Lower lobe of right lung (tissue), 2 donors: ENCODE measurements at regions not wholly inside any gene's neighbourhood (a gene's known extent, or its start where the extent isn't known, plus 50 kb on each side); places are given as distances from the start of the nearest gene placed in this dataset.

Source experiments
- ATAC-seq, 2 donors: fragments of 200-7000 bp; cut with Tn5 transposase; one replicate each; pipeline ENCODE4 v1.9.1; 2020 to 2022; ENCODE audit warnings: mild to moderate bottlenecking in 2 of 2, moderate library complexity in 2 of 2
- DNase-seq: peaks from one replicate; pipeline ENCODE4 v3.0.0-alpha.2; 2020
- H3K27ac ChIP-seq: fragments of 200-600 bp; one replicate; pipeline ENCODE4 v1.8.0; 2022
- H3K27me3 ChIP-seq: fragments of 200-600 bp; one replicate; pipeline ENCODE4 v1.8.0; 2022; ENCODE audit warnings: low read depth
- H3K36me3 ChIP-seq: fragments of 200-600 bp; one replicate; pipeline ENCODE4 v1.8.0; 2022; ENCODE audit warnings: mild to moderate bottlenecking
- H3K4me1 ChIP-seq: fragments of 200-600 bp; one replicate; pipeline ENCODE4 v1.8.0; 2022
- H3K4me3 ChIP-seq: fragments of 200-600 bp; one replicate; pipeline ENCODE4 v1.8.0; 2022; ENCODE audit warnings: mild to moderate bottlenecking
- H3K9me3 ChIP-seq: fragments of 200-600 bp; one replicate; pipeline ENCODE4 v1.8.0; 2022
- CTCF ChIP-seq: fragments of 200-600 bp; IDR thresholded peaks from one replicate; pipeline ENCODE4 v1.8.0; 2022; ENCODE audit warnings: antibody characterized with exemption, mild to moderate bottlenecking
- intact Hi-C: fragments of 100-400 bp; cut with DNase I; formaldehyde crosslinking; loops from one replicate; pipeline ENCODE4 v1.11.0; 2022
- donor health status: DM: no; HTN: yes; CAD: no; lungs with severe emphysema.

DNA sequence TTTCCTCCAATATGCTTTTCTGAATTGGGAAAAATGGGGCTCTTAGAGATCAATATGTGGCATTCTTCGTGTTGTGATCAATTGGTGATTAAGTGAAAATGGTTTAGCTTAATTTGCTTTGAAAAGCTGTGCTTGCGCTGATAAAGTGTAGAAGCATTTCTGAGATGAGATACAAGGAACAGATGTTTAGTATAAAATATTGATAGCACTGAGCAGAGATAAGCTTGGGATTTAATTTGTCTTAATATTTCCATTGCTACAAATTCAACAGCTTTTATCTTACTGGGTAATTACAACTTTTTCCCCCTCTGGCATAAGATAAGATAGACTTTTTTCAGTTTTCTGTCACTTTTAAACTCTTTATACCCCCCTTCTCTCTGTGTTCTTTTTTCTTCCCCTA, 2204.9 kb upstream of the WWC1 start:
- Histone ChIP-seq H3K4me3 (no peak overlapping the region), H3K27ac (no peak overlapping the region), H3K36me3 (no peaks in the 10 kb centered on the region), H3K9me3 (no peaks in the 10 kb centered on the region), H3K27me3 (no peaks in the 10 kb centered on the region), H3K4me1 (no peaks in the 10 kb centered on the region)
- DNase-seq: no peak
- no peak for TF ChIP-seq CTCF
- intact Hi-C loops: no loop called here
- ATAC-seq: no peak

DNA sequence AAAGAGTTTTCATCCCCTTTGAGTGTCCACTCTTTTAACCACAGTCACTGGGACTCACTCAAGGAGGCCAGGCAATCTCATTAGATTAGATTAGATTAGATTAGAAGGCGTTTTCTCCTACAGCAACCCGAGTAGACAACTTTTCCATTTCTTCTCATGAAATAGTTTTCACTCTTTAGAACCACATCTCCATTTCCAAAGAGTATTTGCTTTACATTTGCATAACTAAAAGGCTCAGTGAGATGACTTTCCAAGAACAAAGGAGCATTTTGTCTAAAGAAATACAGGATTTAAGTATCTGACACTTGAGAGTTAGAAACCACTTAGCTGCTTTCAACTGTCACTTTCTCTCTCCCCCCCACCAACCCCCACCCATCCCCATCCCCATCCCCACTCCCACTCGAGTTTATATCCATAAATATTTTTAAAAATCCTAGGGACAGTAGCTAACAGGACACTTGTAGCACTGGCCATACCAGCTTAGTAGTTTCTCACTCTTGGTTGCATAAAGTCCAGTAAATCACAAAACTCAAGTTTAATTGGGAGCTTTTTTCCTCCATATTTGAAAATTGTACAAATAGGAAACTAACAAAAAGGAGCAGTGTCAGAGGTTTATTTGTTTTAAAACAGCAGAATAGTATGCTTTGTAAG, 2202.9 kb upstream of the WWC1 start:
- Histone ChIP-seq H3K4me3 (no peak overlapping the region), H3K9me3 (no peaks in the 10 kb centered on the region), H3K36me3 (no peaks in the 10 kb centered on the region), H3K27me3 (no peaks in the 10 kb centered on the region), H3K4me1 (no peaks in the 10 kb centered on the region), H3K27ac (no peak overlapping the region)
- no peak for TF ChIP-seq CTCF
- intact Hi-C loops: no loop called here
- DNase-seq (no peak), ATAC-seq (no peak)

GRCh38 chr5:166091931-166092330, 2199.5 kb upstream of the WWC1 start:
- no peaks in the 10 kb centered on the region for H3K4me1 ChIP-seq
- intact Hi-C loops: no loop called here
- no peak for ATAC-seq
- H3K9me3 ChIP-seq: no peaks in the 10 kb centered on the region
- no peak for TF ChIP-seq CTCF
- no peaks in the 10 kb centered on the region for H3K36me3 ChIP-seq
- H3K27me3 ChIP-seq: no peaks in the 10 kb centered on the region
- no peak overlapping the region for H3K4me3 ChIP-seq
- no peak overlapping the region for H3K27ac ChIP-seq
- DNase-seq: no peak

GRCh38 chr5:166093312-166093711, 2198.1 kb upstream of the WWC1 start:
- no peak for ATAC-seq
- intact Hi-C loops: no loop called here
- Histone ChIP-seq H3K4me1 (no peaks in the 10 kb centered on the region), H3K27ac (no peak overlapping the region), H3K9me3 (no peaks in the 10 kb centered on the region), H3K36me3 (no peaks in the 10 kb centered on the region), H3K27me3 (no peaks in the 10 kb centered on the region), H3K4me3 (no peak overlapping the region)
- no peak for DNase-seq
- no peak for TF ChIP-seq CTCF

- Histone ChIP-seq H3K9me3 (no peaks in the 10 kb centered on the region), H3K36me3 (no peaks in the 10 kb centered on the region), H3K27ac (no peak overlapping the region), H3K4me3 (no peak overlapping the region), H3K27me3 (no peaks in the 10 kb centered on the region), H3K4me1 (no peaks in the 10 kb centered on the region)
- DNase-seq (no peak), ATAC-seq (no peak)
- intact Hi-C loops: no loop called here
- no peak for TF ChIP-seq CTCF
Observed at GRCh38 chr5:166102947-166103346, 2188.5 kb upstream of the WWC1 start.

GRCh38 chr5:166111021-166111420, 2180.4 kb upstream of the WWC1 start:
- no peak for TF ChIP-seq CTCF
- intact Hi-C loops: no loop called here

More at GRCh38 chr5:166111021-166111420, 2180.4 kb upstream of the WWC1 start:
- H3K27ac ChIP-seq: no peak overlapping the region
- ATAC-seq (no peak), DNase-seq (no peak)
- no peaks in the 10 kb centered on the region for H3K36me3 ChIP-seq
- no peak overlapping the region for H3K4me3 ChIP-seq
- no peaks in the 10 kb centered on the region for H3K4me1 ChIP-seq
- H3K9me3 ChIP-seq: no peaks in the 10 kb centered on the region
- no peaks in the 10 kb centered on the region for H3K27me3 ChIP-seq
